Liver (tissue), 3 donors: ENCODE measurements at regions not wholly inside any gene's neighbourhood (a gene's known extent, or its start where the extent isn't known, plus 50 kb on each side); places are given as distances from the start of the nearest gene placed in this dataset.

ENCODE experiments used
- EGR1 ChIP-seq, 2 donors: IDR thresholded peaks; 2 replicates each; pipeline ENCODE4 v1.6.1; 2016 to 2018; ENCODE audit warnings: antibody characterized with exemption in 2 of 2, low read depth in 2 of 2
- GABPA ChIP-seq, 2 donors: IDR thresholded peaks in 1 of 2; conservative IDR thresholded peaks in 1 of 2; 2 replicates each; pipeline ENCODE4 v1.6.1; 2016; ENCODE audit warnings: antibody characterized with exemption in 2 of 2, mild to moderate bottlenecking in 1 of 2, moderate library complexity in 1 of 2
- HNF4G ChIP-seq: IDR thresholded peaks from 2 replicates; pipeline ENCODE4 v1.6.1; 2016; ENCODE audit warnings: antibody characterized with exemption
- JUND ChIP-seq, 2 donors: IDR thresholded peaks; 2 replicates each; pipeline ENCODE4 v1.6.1; 2016; ENCODE audit warnings: antibody characterized with exemption in 2 of 2
- RAD21 ChIP-seq, 2 donors: IDR thresholded peaks; 2 replicates each; pipeline ENCODE4 v1.6.1; 2016; ENCODE audit warnings: antibody characterized with exemption in 2 of 2, mild to moderate bottlenecking in 2 of 2
- REST ChIP-seq: IDR thresholded peaks from 2 replicates; pipeline ENCODE4 v1.6.1; 2016; ENCODE audit warnings: antibody characterized with exemption, mild to moderate bottlenecking
- RXRA ChIP-seq, 2 donors: IDR thresholded peaks; 2 replicates each; pipeline ENCODE4 v1.6.1; 2017 to 2018; ENCODE audit warnings: antibody characterized with exemption in 2 of 2, mild to moderate bottlenecking in 1 of 2
- SP1 ChIP-seq: IDR thresholded peaks from 2 replicates; pipeline ENCODE4 v1.6.1; 2018; ENCODE audit warnings: antibody characterized with exemption, mild to moderate bottlenecking
- YY1 ChIP-seq: IDR thresholded peaks from 2 replicates; pipeline ENCODE4 v1.6.1; 2016; ENCODE audit warnings: antibody characterized with exemption, mild to moderate bottlenecking
- TF ChIP-seq, protein P1 (sequence below): IDR thresholded peaks from 2 replicates; pipeline ENCODE4 v1.6.1; 2016; ENCODE audit warnings: antibody characterized with exemption
- TF ChIP-seq, protein P2 (sequence below): fragments of 150-350 bp; IDR thresholded peaks from 2 replicates; pipeline ENCODE4 v1.5.1; 2017; ENCODE audit warnings: improper control_type of control experiment, low read depth, low read length; ENCODE audit not compliant: missing input control
- TF ChIP-seq, protein P3 (sequence below): IDR thresholded peaks from 2 replicates; pipeline ENCODE4 v1.6.1; 2016; ENCODE audit warnings: antibody characterized with exemption
- TF ChIP-seq, protein P4 (sequence below): IDR thresholded peaks from 2 replicates; pipeline ENCODE4 v1.6.1; 2016; ENCODE audit warnings: antibody characterized with exemption
- donor health status: healthy.
- donor health status: healthy.

DNA sequence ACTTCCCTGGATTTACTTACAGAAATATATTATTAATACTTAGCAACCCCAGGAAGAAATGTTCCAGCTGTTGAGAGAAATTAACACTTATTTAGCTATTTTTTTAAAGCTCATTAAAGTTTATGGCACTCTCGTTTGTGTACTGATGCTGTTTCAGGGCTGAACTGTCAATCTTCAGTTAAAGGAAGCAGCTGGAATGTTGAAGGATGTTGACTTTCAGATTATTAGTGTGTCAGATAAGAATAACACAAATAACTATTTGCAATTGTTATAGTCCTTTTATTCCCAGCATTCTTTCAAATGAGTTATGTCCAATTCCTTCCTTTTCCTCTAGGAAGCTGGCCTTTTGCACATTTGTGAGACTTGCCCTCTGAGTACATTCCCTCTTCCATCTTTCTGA is 278.2 kb upstream of the RAG2 start:
- TF ChIP-seq JUND (IDR thresholded peaks at IDR 0.05) (no peak), RAD21 (IDR thresholded peaks at IDR 0.05) (no peak), GABPA (IDR thresholded peaks at IDR 0.05 in 1 of 2, conservative IDR thresholded peaks at IDR 0.05 in 1 of 2) (no peak), REST (no peak), SP1 (no peak), EGR1 (IDR thresholded peaks at IDR 0.05; ENCODE audit: low read depth in 2 of 2) (no peak), HNF4G (no peak), YY1 (no peak), RXRA (IDR thresholded peaks at IDR 0.05) (no peak)
- TF ChIP-seq, protein P1, sequence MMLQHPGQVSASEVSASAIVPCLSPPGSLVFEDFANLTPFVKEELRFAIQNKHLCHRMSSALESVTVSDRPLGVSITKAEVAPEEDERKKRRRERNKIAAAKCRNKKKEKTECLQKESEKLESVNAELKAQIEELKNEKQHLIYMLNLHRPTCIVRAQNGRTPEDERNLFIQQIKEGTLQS, result no peak
- TF ChIP-seq, protein P2, sequence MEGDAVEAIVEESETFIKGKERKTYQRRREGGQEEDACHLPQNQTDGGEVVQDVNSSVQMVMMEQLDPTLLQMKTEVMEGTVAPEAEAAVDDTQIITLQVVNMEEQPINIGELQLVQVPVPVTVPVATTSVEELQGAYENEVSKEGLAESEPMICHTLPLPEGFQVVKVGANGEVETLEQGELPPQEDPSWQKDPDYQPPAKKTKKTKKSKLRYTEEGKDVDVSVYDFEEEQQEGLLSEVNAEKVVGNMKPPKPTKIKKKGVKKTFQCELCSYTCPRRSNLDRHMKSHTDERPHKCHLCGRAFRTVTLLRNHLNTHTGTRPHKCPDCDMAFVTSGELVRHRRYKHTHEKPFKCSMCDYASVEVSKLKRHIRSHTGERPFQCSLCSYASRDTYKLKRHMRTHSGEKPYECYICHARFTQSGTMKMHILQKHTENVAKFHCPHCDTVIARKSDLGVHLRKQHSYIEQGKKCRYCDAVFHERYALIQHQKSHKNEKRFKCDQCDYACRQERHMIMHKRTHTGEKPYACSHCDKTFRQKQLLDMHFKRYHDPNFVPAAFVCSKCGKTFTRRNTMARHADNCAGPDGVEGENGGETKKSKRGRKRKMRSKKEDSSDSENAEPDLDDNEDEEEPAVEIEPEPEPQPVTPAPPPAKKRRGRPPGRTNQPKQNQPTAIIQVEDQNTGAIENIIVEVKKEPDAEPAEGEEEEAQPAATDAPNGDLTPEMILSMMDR, result no peak
- TF ChIP-seq, protein P3, sequence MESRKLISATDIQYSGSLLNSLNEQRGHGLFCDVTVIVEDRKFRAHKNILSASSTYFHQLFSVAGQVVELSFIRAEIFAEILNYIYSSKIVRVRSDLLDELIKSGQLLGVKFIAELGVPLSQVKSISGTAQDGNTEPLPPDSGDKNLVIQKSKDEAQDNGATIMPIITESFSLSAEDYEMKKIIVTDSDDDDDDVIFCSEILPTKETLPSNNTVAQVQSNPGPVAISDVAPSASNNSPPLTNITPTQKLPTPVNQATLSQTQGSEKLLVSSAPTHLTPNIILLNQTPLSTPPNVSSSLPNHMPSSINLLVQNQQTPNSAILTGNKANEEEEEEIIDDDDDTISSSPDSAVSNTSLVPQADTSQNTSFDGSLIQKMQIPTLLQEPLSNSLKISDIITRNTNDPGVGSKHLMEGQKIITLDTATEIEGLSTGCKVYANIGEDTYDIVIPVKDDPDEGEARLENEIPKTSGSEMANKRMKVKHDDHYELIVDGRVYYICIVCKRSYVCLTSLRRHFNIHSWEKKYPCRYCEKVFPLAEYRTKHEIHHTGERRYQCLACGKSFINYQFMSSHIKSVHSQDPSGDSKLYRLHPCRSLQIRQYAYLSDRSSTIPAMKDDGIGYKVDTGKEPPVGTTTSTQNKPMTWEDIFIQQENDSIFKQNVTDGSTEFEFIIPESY, result no peak
- TF ChIP-seq, protein P4, sequence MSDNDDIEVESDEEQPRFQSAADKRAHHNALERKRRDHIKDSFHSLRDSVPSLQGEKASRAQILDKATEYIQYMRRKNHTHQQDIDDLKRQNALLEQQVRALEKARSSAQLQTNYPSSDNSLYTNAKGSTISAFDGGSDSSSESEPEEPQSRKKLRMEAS, result no peak
